ENCODE measurements at regions not wholly inside any gene's neighbourhood (a gene's known extent, or its start where the extent isn't known, plus 50 kb on each side); places are given as distances from the start of the nearest gene placed in this dataset.
A peak's percentile ranks its signal among the peaks of the same experiment; 100 is the strongest.

DNA sequence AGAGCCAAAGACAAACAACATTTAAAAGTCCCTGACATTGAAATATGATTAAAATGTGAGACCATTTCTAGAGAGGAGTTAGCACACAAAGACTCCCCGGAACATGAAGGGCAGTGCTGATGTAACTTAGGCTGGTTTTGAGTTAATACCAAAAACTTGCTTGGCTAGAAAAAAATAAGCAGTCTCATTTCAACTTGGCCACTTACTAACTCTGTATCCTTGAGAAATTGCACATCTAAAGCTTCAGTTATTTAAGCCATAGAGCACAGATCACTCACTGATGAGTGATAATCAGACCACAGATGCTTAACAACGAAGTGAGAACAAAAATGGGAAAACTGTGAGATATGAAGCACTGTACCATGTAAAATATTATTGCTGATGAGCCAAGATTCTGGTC lies 65.9 kb upstream of the MAOA start:
- Mint-ChIP-seq H3K4me1 (peaks cover 5% of the 10 kb centered on the region), H3K27me3 (ENCODE audit: low read depth) (no peaks in the 10 kb centered on the region), H3K9me3 (peaks cover 2% of the 10 kb centered on the region), H3K36me3 (ENCODE audit: low read depth) (no peaks in the 10 kb centered on the region), H3K27ac (peak overlapping the region in 1 of 3 experiments; percentile 49), H3K4me3 (no peak overlapping the region)
- no peak for TF ChIP-seq CTCF (IDR thresholded peaks at IDR 0.05; ENCODE audit: unreplicated experiment in 3 of 3)

DNA sequence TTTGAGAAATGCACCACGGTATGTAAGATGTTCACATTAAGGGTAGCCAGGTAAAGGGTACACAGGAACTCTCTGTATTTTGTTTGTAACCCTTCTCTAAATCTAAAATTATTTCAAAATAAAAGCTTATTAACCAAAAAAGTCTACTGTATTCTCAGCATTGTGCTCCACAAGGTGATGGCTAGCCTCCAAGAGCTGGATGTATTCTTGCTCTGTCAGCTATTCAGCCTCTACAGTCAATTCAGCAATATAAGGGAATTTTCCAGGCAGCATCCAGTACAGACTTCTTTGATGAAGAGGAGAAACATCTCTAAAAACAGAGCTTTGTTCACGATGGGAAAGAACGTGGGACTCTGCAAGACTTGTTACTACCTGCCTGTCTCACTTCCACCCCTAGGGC lies 63.5 kb upstream of the MAOA start:
- Mint-ChIP-seq H3K27ac (no peak overlapping the region), H3K27me3 (ENCODE audit: low read depth) (no peaks in the 10 kb centered on the region), H3K4me1 (peaks cover 5% of the 10 kb centered on the region), H3K4me3 (no peak overlapping the region), H3K9me3 (peaks cover 2% of the 10 kb centered on the region), H3K36me3 (ENCODE audit: low read depth) (no peaks in the 10 kb centered on the region)
- TF ChIP-seq CTCF (IDR thresholded peaks at IDR 0.05; ENCODE audit: unreplicated experiment in 3 of 3): no peak

DNA sequence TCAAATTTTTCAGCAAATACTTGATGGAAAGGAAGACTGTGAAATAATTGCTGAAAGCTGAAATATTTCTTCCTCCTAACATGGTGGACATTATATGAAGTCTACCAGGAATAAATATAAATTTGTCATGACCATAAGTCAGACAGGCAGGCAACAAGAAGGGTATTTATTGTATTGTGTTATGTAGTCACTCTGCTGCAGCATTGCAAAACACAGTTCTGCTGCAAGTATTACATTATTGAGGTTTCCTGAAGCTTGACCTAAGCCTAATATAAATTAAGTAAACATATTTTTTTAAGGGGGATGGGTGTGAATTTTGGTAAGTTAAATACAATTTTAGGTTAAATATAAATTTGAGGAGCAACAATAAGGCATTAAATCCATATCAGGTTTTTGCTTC lies 60.2 kb upstream of the MAOA start:
- no peaks in the 10 kb centered on the region for H3K4me1 Mint-ChIP-seq
- no peak for TF ChIP-seq CTCF (IDR thresholded peaks at IDR 0.05; ENCODE audit: unreplicated experiment in 3 of 3)
- peaks cover 2% of the 10 kb centered on the region for H3K9me3 Mint-ChIP-seq
- no peak overlapping the region for H3K27ac Mint-ChIP-seq
- no peak overlapping the region for H3K4me3 Mint-ChIP-seq
- no peaks in the 10 kb centered on the region for H3K36me3 Mint-ChIP-seq (ENCODE audit: low read depth)
- H3K27me3 Mint-ChIP-seq (ENCODE audit: low read depth): no peaks in the 10 kb centered on the region

DNA sequence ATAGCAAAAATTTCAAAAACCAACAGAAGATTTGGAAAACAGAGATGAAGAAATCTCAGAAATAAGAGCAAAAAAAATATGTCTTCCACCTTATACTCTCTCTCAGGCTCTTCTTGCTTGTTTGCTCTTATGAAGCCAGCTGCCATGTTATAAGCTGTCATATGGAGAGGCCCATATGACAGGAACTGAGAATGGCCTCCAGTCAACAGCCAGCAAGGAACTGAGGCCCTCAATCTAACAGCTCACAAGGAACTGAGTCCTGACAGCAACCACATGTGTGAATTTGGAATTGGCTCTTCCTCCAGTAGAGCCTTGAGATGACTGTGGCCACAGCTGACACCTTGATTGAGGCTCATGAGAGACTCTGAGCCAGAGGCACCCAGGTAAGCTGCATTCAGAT lies 51.3 kb upstream of the MAOA start:
- Mint-ChIP-seq H3K27me3 (ENCODE audit: low read depth) (no peaks in the 10 kb centered on the region), H3K4me3 (no peak overlapping the region), H3K9me3 (peaks cover 20% of the 10 kb centered on the region), H3K4me1 (no peaks in the 10 kb centered on the region), H3K27ac (no peak overlapping the region), H3K36me3 (ENCODE audit: low read depth) (no peaks in the 10 kb centered on the region)
- no peak for TF ChIP-seq CTCF (IDR thresholded peaks at IDR 0.05; ENCODE audit: unreplicated experiment in 3 of 3)

GRCh38 chrX:43605351-43605750 lies 50.7 kb upstream of the MAOA start:
- Mint-ChIP-seq H3K4me1 (no peaks in the 10 kb centered on the region), H3K27ac (no peak overlapping the region), H3K4me3 (no peak overlapping the region), H3K27me3 (ENCODE audit: low read depth) (no peaks in the 10 kb centered on the region), H3K9me3 (peaks cover 26% of the 10 kb centered on the region), H3K36me3 (ENCODE audit: low read depth) (no peaks in the 10 kb centered on the region)
- TF ChIP-seq CTCF (IDR thresholded peaks at IDR 0.05; ENCODE audit: unreplicated experiment in 3 of 3): no peak
